Liver (tissue), 8 donors: ENCODE measurements at regions not wholly inside any gene's neighbourhood (a gene's known extent, or its start where the extent isn't known, plus 50 kb on each side); places are given as distances from the start of the nearest gene placed in this dataset.

Experiments used
- DNase-seq: peaks from one replicate; pipeline ENCODE4 v3.0.0-alpha.2; 2017; ENCODE audit warnings: low spot score
- H3K27ac ChIP-seq, 2 donors: one replicate each; pipeline ENCODE4 v1.7.0; 2013; ENCODE audit warnings: inconsistent platforms in 2 of 2, low read length in 2 of 2, control low read depth in 1 of 2, low read depth in 1 of 2, mild to moderate bottlenecking in 1 of 2
- H3K27me3 ChIP-seq, 4 donors: one replicate each; pipeline versions ENCODE4 v1.6.1 to v1.7.0; 2013; ENCODE audit warnings: low read length in 3 of 4, inconsistent platforms in 1 of 4, mild to moderate bottlenecking in 1 of 4, moderate library complexity in 1 of 4; ENCODE audit not compliant: control insufficient read depth in 4 of 4, insufficient read depth in 4 of 4
- H3K36me3 ChIP-seq, 4 donors: one replicate each; pipeline versions ENCODE4 v1.6.1 to v1.7.0; 2013; ENCODE audit warnings: low read length in 3 of 4, mild to moderate bottlenecking in 3 of 4, low read depth in 1 of 4, moderate library complexity in 1 of 4; ENCODE audit not compliant: control insufficient read depth in 4 of 4, insufficient read depth in 3 of 4
- H3K4me1 ChIP-seq, 4 donors: one replicate each; pipeline versions ENCODE4 v1.6.1 to v1.7.0; 2013; ENCODE audit warnings: low read length in 3 of 4, mild to moderate bottlenecking in 3 of 4, moderate library complexity in 1 of 4; ENCODE audit not compliant: control insufficient read depth in 4 of 4, insufficient read depth in 4 of 4
- H3K4me3 ChIP-seq, 3 donors: one replicate each; pipeline versions ENCODE4 v1.6.1 to v1.7.0; 2013; ENCODE audit warnings: low read length in 3 of 3, control low read depth in 1 of 3, low read depth in 1 of 3, mild to moderate bottlenecking in 1 of 3
- H3K9ac ChIP-seq, 2 donors: one replicate each; pipeline ENCODE4 v1.7.0; 2013; ENCODE audit warnings: low read length in 2 of 2, mild to moderate bottlenecking in 2 of 2, moderate library complexity in 2 of 2, control low read depth in 1 of 2, low read depth in 1 of 2
- H3K9me3 ChIP-seq, 4 donors: one replicate each; pipeline versions ENCODE4 v1.6.1 to v1.7.0; 2013; ENCODE audit warnings: low read length in 3 of 4; ENCODE audit not compliant: control insufficient read depth in 4 of 4
- ATF3 ChIP-seq: IDR thresholded peaks from 2 replicates; pipeline ENCODE4 v1.6.1; 2016; ENCODE audit warnings: antibody characterized with exemption
- EGR1 ChIP-seq, 2 donors: IDR thresholded peaks; 2 replicates each; pipeline ENCODE4 v1.6.1; 2016 to 2018; ENCODE audit warnings: antibody characterized with exemption in 2 of 2, low read depth in 2 of 2
- FOXA1 ChIP-seq: IDR thresholded peaks from 2 replicates; pipeline ENCODE4 v1.6.1; 2016; ENCODE audit warnings: antibody characterized with exemption
- FOXA2 ChIP-seq: IDR thresholded peaks from 2 replicates; pipeline ENCODE4 v1.6.1; 2016; ENCODE audit warnings: antibody characterized with exemption
- GABPA ChIP-seq, 2 donors: IDR thresholded peaks in 1 of 2; conservative IDR thresholded peaks in 1 of 2; 2 replicates each; pipeline ENCODE4 v1.6.1; 2016; ENCODE audit warnings: antibody characterized with exemption in 2 of 2, mild to moderate bottlenecking in 1 of 2, moderate library complexity in 1 of 2
- HNF4A ChIP-seq, 2 donors: conservative IDR thresholded peaks; 2 replicates each; pipeline ENCODE4 v1.6.1; 2016; ENCODE audit warnings: antibody characterized with exemption in 2 of 2, mild to moderate bottlenecking in 2 of 2
- HNF4G ChIP-seq: IDR thresholded peaks from 2 replicates; pipeline ENCODE4 v1.6.1; 2016; ENCODE audit warnings: antibody characterized with exemption
- JUND ChIP-seq, 2 donors: IDR thresholded peaks; 2 replicates each; pipeline ENCODE4 v1.6.1; 2016; ENCODE audit warnings: antibody characterized with exemption in 2 of 2
- MAX ChIP-seq: IDR thresholded peaks from 2 replicates; pipeline ENCODE4 v1.6.1; 2016; ENCODE audit warnings: antibody characterized with exemption
- NR2F2 ChIP-seq: IDR thresholded peaks from 2 replicates; pipeline ENCODE4 v1.6.1; 2016; ENCODE audit warnings: antibody characterized with exemption
- RAD21 ChIP-seq, 2 donors: IDR thresholded peaks; 2 replicates each; pipeline ENCODE4 v1.6.1; 2016; ENCODE audit warnings: antibody characterized with exemption in 2 of 2, mild to moderate bottlenecking in 2 of 2
- RXRA ChIP-seq, 2 donors: IDR thresholded peaks; 2 replicates each; pipeline ENCODE4 v1.6.1; 2017 to 2018; ENCODE audit warnings: antibody characterized with exemption in 2 of 2, mild to moderate bottlenecking in 1 of 2
- SP1 ChIP-seq: IDR thresholded peaks from 2 replicates; pipeline ENCODE4 v1.6.1; 2018; ENCODE audit warnings: antibody characterized with exemption, mild to moderate bottlenecking
- TAF1 ChIP-seq: conservative IDR thresholded peaks from 2 replicates; pipeline ENCODE4 v1.6.1; 2016; ENCODE audit warnings: antibody characterized with exemption, mild to moderate bottlenecking
- YY1 ChIP-seq: IDR thresholded peaks from 2 replicates; pipeline ENCODE4 v1.6.1; 2016; ENCODE audit warnings: antibody characterized with exemption, mild to moderate bottlenecking
- WGBS: extraction: QIAGEN DNeasy Blood & Tissue Kit; methylation state at CpG from one replicate; pipeline ENCODE4 v1.1.7; 2013; 5-methylcytosine and 5-hydroxymethylcytosine counted together
- TF ChIP-seq, protein P1 (sequence below): IDR thresholded peaks from 2 replicates; pipeline ENCODE4 v1.6.1; 2016; ENCODE audit warnings: antibody characterized with exemption
- TF ChIP-seq, protein P2 (sequence below): IDR thresholded peaks from 2 replicates; pipeline ENCODE4 v1.6.1; 2016; ENCODE audit warnings: antibody characterized with exemption, mild to moderate bottlenecking
- TF ChIP-seq, protein P3 (sequence below): fragments of 150-350 bp; IDR thresholded peaks from 2 replicates; pipeline ENCODE4 v1.5.1; 2017; ENCODE audit warnings: improper control_type of control experiment, low read depth, low read length; ENCODE audit not compliant: missing input control
- donor health status: healthy.
- donor health status: healthy.
- donor health status: healthy.
- donor health status: healthy.
- donor health status: healthy.

DNA sequence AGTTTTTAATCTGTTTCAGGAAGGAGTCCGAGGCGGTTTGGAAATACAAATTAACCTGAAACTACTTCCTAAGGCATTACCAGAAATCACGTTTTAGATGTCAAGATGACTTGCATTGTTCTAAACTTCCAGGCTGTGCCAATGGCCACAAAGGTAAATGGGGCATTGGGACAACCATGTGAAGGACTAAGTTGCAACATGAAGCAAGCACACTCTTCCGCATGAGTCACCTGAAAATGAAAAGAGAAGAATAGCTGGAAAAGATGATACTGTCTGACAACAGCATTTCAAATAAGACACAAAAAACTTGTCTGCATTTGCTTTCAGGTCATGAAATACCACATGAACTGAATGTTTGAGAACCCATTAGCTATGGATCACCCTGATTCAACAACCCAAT lies 262.1 kb downstream of the AHR start (continued):
- TF ChIP-seq FOXA1 (no peak), HNF4A (conservative IDR thresholded peaks at IDR 0.05) (no peak), RXRA (IDR thresholded peaks at IDR 0.05) (no peak), EGR1 (IDR thresholded peaks at IDR 0.05; ENCODE audit: low read depth in 2 of 2) (no peak)

GRCh38 chr7:17560966-17561365 lies 262.5 kb downstream of the AHR start:
- Histone ChIP-seq H3K9me3 (no peaks in the 10 kb centered on the region), H3K9ac (no peak overlapping the region), H3K27ac (no peak overlapping the region), H3K36me3 (no peaks in the 10 kb centered on the region), H3K4me1 (peaks cover 0 to 7% (median 2%) of the 10 kb centered on the region in 4 donors), H3K4me3 (no peak overlapping the region), H3K27me3 (no peaks in the 10 kb centered on the region)
- TF ChIP-seq, protein P1, sequence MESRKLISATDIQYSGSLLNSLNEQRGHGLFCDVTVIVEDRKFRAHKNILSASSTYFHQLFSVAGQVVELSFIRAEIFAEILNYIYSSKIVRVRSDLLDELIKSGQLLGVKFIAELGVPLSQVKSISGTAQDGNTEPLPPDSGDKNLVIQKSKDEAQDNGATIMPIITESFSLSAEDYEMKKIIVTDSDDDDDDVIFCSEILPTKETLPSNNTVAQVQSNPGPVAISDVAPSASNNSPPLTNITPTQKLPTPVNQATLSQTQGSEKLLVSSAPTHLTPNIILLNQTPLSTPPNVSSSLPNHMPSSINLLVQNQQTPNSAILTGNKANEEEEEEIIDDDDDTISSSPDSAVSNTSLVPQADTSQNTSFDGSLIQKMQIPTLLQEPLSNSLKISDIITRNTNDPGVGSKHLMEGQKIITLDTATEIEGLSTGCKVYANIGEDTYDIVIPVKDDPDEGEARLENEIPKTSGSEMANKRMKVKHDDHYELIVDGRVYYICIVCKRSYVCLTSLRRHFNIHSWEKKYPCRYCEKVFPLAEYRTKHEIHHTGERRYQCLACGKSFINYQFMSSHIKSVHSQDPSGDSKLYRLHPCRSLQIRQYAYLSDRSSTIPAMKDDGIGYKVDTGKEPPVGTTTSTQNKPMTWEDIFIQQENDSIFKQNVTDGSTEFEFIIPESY, result no peak
- TF ChIP-seq HNF4G (no peak), YY1 (no peak), MAX (no peak), HNF4A (conservative IDR thresholded peaks at IDR 0.05) (no peak), JUND (IDR thresholded peaks at IDR 0.05) (no peak), FOXA2 (no peak), GABPA (IDR thresholded peaks at IDR 0.05 in 1 of 2, conservative IDR thresholded peaks at IDR 0.05 in 1 of 2) (no peak), FOXA1 (no peak), NR2F2 (no peak), ATF3 (no peak), TAF1 (no peak), SP1 (no peak), RXRA (IDR thresholded peaks at IDR 0.05) (no peak), RAD21 (IDR thresholded peaks at IDR 0.05) (no peak), EGR1 (IDR thresholded peaks at IDR 0.05; ENCODE audit: low read depth in 2 of 2) (no peak)
- TF ChIP-seq, protein P2, sequence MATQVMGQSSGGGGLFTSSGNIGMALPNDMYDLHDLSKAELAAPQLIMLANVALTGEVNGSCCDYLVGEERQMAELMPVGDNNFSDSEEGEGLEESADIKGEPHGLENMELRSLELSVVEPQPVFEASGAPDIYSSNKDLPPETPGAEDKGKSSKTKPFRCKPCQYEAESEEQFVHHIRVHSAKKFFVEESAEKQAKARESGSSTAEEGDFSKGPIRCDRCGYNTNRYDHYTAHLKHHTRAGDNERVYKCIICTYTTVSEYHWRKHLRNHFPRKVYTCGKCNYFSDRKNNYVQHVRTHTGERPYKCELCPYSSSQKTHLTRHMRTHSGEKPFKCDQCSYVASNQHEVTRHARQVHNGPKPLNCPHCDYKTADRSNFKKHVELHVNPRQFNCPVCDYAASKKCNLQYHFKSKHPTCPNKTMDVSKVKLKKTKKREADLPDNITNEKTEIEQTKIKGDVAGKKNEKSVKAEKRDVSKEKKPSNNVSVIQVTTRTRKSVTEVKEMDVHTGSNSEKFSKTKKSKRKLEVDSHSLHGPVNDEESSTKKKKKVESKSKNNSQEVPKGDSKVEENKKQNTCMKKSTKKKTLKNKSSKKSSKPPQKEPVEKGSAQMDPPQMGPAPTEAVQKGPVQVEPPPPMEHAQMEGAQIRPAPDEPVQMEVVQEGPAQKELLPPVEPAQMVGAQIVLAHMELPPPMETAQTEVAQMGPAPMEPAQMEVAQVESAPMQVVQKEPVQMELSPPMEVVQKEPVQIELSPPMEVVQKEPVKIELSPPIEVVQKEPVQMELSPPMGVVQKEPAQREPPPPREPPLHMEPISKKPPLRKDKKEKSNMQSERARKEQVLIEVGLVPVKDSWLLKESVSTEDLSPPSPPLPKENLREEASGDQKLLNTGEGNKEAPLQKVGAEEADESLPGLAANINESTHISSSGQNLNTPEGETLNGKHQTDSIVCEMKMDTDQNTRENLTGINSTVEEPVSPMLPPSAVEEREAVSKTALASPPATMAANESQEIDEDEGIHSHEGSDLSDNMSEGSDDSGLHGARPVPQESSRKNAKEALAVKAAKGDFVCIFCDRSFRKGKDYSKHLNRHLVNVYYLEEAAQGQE, result no peak
- TF ChIP-seq, protein P3, sequence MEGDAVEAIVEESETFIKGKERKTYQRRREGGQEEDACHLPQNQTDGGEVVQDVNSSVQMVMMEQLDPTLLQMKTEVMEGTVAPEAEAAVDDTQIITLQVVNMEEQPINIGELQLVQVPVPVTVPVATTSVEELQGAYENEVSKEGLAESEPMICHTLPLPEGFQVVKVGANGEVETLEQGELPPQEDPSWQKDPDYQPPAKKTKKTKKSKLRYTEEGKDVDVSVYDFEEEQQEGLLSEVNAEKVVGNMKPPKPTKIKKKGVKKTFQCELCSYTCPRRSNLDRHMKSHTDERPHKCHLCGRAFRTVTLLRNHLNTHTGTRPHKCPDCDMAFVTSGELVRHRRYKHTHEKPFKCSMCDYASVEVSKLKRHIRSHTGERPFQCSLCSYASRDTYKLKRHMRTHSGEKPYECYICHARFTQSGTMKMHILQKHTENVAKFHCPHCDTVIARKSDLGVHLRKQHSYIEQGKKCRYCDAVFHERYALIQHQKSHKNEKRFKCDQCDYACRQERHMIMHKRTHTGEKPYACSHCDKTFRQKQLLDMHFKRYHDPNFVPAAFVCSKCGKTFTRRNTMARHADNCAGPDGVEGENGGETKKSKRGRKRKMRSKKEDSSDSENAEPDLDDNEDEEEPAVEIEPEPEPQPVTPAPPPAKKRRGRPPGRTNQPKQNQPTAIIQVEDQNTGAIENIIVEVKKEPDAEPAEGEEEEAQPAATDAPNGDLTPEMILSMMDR, result no peak
- 98% methylated on average over 2 of the region's 2 CpGs for WGBS
- DNase-seq, result no peak
